HepG2 (cell line): ENCODE measurements at regions not wholly inside any gene's neighbourhood (a gene's known extent, or its start where the extent isn't known, plus 50 kb on each side); places are given as distances from the start of the nearest gene placed in this dataset.

Experiments used
- ATAC-seq: fragments of 200-7000 bp; cut with Tn5 transposase; 3 replicates; pipeline ENCODE4 v1.9.1; 2020; ENCODE audit warnings: mild to moderate bottlenecking, moderate library complexity
- BruUV-seq: library from RNA; stranded (reverse); fragments of 400-500 nt; replicated peaks from 2 replicates; lab custom pipeline; 2021; lab: Mats Ljungman, UMichigan
- CTCF ChIA-PET: fragments of 300-600 bp; formaldehyde crosslinking; extraction: SDS; loops from one replicate; lab custom pipeline; 2021; ENCODE audit warnings: low total read pairs, inconsistent platforms, low intra/inter-chr PET ratio; lab: Yijun Ruan, JAX
- POLR2A ChIA-PET: fragments of 350-600 bp; sonication (Branson Sonifier 250); formaldehyde crosslinking; loops from one replicate; lab custom pipeline; 2020; ENCODE audit warnings: antibody characterized with exemption, inconsistent platforms; lab: Yijun Ruan, JAX
- DNase-seq: peaks from one replicate; pipeline ENCODE4 v3.0.0-alpha.2; 2015; ENCODE audit warnings: low spot score
- FAIRE-seq: peaks from 3 replicates; lab custom pipeline; 2011; peaks lifted over from hg19 to GRCh38; lab: Jason Lieb, UNC
- H2AFZ ChIP-seq: one replicate; pipeline ENCODE4 v1.6.1; 2011; ENCODE audit warnings: low read length, inconsistent platforms
- H3K27ac ChIP-seq: fragments of 300-600 bp; 3 replicates; pipeline ENCODE4 v1.8.0; 2011; ENCODE audit warnings: mixed run types, mild to moderate bottlenecking, mixed read lengths, low read length, inconsistent platforms; ENCODE audit not compliant: insufficient read depth; ENCODE audit errors: extremely low read length
- H3K27me3 ChIP-seq, 2 experiments: fragments of 200-600 bp in 1 of 2; 2 replicates in 1 of 2; 3 replicates in 1 of 2; pipeline versions ENCODE4 v1.6.0 to v1.8.0; 2011; ENCODE audit warnings: low read length in 2 of 2, mild to moderate bottlenecking in 2 of 2, moderate library complexity in 2 of 2, inconsistent platforms in 1 of 2; ENCODE audit not compliant: insufficient read depth in 2 of 2, control insufficient read depth in 1 of 2
- H3K36me3 ChIP-seq, 2 experiments: fragments of 200-600 bp in 1 of 2; replicated peaks in 1 of 2; 2 replicates in 1 of 2; 3 replicates in 1 of 2; pipeline versions ENCODE4 v1.5.1 to v1.8.0; 2011; ENCODE audit warnings: low read length in 2 of 2, inconsistent platforms in 1 of 2; ENCODE audit not compliant: insufficient read depth in 2 of 2, control insufficient read depth in 1 of 2
- H3K4me1 ChIP-seq: 2 replicates; pipeline ENCODE4 v1.5.1; 2012; ENCODE audit warnings: low read length, inconsistent platforms; ENCODE audit not compliant: insufficient read depth
- H3K4me2 ChIP-seq: 2 replicates; pipeline ENCODE4 v1.6.0; 2011; ENCODE audit warnings: low read depth, low read length, inconsistent platforms
- H3K4me3 ChIP-seq, 3 experiments: fragments of 200-600 bp in 1 of 3; sonication (generic), shearing (Covaris generic) in 1 of 3; replicated peaks in 1 of 3; 2 replicates each; pipeline ENCODE4 v1.5.1; 2011 to 2016; ENCODE audit warnings: low read length in 3 of 3, inconsistent platforms in 2 of 3, low read depth in 2 of 3, mild to moderate bottlenecking in 2 of 3, control low read depth in 1 of 3, mixed read lengths in 1 of 3; ENCODE audit not compliant: insufficient read depth in 1 of 3
- H3K79me2 ChIP-seq: one replicate; pipeline ENCODE4 v1.6.1; 2011; ENCODE audit warnings: low read length, inconsistent platforms; ENCODE audit not compliant: insufficient read depth
- H3K9ac ChIP-seq: 2 replicates; pipeline ENCODE4 v1.6.0; 2011; ENCODE audit warnings: mild to moderate bottlenecking, low read depth, low read length, inconsistent platforms; ENCODE audit not compliant: insufficient read depth
- H3K9me3 ChIP-seq: 2 replicates; pipeline ENCODE4 v1.5.1; 2012; ENCODE audit warnings: mild to moderate bottlenecking, low read length
- H4K20me1 ChIP-seq: 2 replicates; pipeline ENCODE4 v1.6.0; 2011; ENCODE audit warnings: inconsistent platforms, mild to moderate bottlenecking, low read length, moderate library complexity; ENCODE audit not compliant: insufficient read depth
- GABPB1 ChIP-seq: IDR thresholded peaks from 2 replicates; pipeline ENCODE4 v1.6.1; 2016; ENCODE audit warnings: mild to moderate bottlenecking, missing genetic modification reagents, moderate library complexity, missing compliant biosample characterization
- JUN ChIP-seq: sonication (generic); formaldehyde crosslinking; IDR thresholded peaks from 2 replicates; pipeline ENCODE4 v1.4.0; 2020; ENCODE audit warnings: mild to moderate bottlenecking, missing genetic modification reagents
- MTF1 ChIP-seq: sonication (generic); formaldehyde crosslinking; IDR thresholded peaks from 2 replicates; pipeline ENCODE4 v1.5.0; 2020; ENCODE audit warnings: missing genetic modification reagents
- MXD4 ChIP-seq: IDR thresholded peaks from 2 replicates; pipeline ENCODE4 v1.6.1; 2016; ENCODE audit warnings: mild to moderate bottlenecking, missing biosample characterization, missing genetic modification reagents
- NFKBIZ ChIP-seq: IDR thresholded peaks from 2 replicates; pipeline ENCODE4 v1.6.1; 2018; ENCODE audit warnings: missing genetic modification reagents, missing compliant biosample characterization
- STAT6 ChIP-seq: sonication (generic); formaldehyde crosslinking; IDR thresholded peaks from 2 replicates; pipeline ENCODE4 v1.4.0; 2020; ENCODE audit warnings: missing genetic modification reagents, mild to moderate bottlenecking, borderline replicate concordance
- XBP1 ChIP-seq: sonication (generic); formaldehyde crosslinking; IDR thresholded peaks from 2 replicates; pipeline ENCODE4 v1.5.0; 2020; ENCODE audit warnings: missing genetic modification reagents
- ZNF7 ChIP-seq: IDR thresholded peaks from 2 replicates; pipeline ENCODE4 v1.6.1; 2016; ENCODE audit warnings: missing biosample characterization, missing genetic modification reagents
- ZNF781 ChIP-seq: sonication (generic); formaldehyde crosslinking; IDR thresholded peaks from 2 replicates; pipeline ENCODE4 v1.5.1; 2020; ENCODE audit warnings: borderline replicate concordance, mild to moderate bottlenecking, missing genetic modification reagents; ENCODE audit errors: not compliant biosample characterization
- ZSCAN22 ChIP-seq: sonication (generic); formaldehyde crosslinking; IDR thresholded peaks from 2 replicates; pipeline ENCODE4 v1.4.0; 2020; ENCODE audit warnings: mild to moderate bottlenecking, missing genetic modification reagents
- WGBS: methylation state at CpG from one replicate; pipeline ENCODE4 v1.1.6; 2017; ENCODE audit warnings: low lambda C conversion rate; 5-methylcytosine and 5-hydroxymethylcytosine counted together
- in situ Hi-C: cut with HindIII; loops from 2 replicates; pipeline ENCODE4 v1.10.0; 2017; ENCODE audit warnings: low pct_unique_long_range_greater_than_20kb; ENCODE audit not compliant: extremely low pct_ligation_motif_present
- intact Hi-C: fragments of 100-400 bp; cut with micrococcal nuclease; formaldehyde crosslinking; loops from one replicate; pipeline ENCODE4 v1.10.0; 2022; ENCODE audit not compliant: unreplicated experiment
- TF ChIP-seq, protein P1 (sequence below): fragments of 450-650 bp; IDR thresholded peaks from 2 replicates; pipeline ENCODE4 v1.6.1; 2017; ENCODE audit warnings: mild to moderate bottlenecking
- TF ChIP-seq, protein P2 (sequence below): sonication (generic); formaldehyde crosslinking; IDR thresholded peaks from 2 replicates; pipeline ENCODE4 v1.4.0; 2020; ENCODE audit warnings: missing genetic modification reagents

- WGBS: 30% methylated on average over 9 of the region's 9 CpGs
- Histone ChIP-seq H3K9me3 (no peaks in the 10 kb centered on the region), H3K27me3 (no peaks in the 10 kb centered on the region), H3K9ac (no peak overlapping the region), H2AFZ (no peak overlapping the region), H3K4me3 (no peak overlapping the region), H4K20me1 (no peaks in the 10 kb centered on the region), H3K27ac (no peak overlapping the region), H3K36me3 (no peaks in the 10 kb centered on the region), H3K79me2 (no peaks in the 10 kb centered on the region), H3K4me2 (peak overlapping the region; percentile 36)
- POLR2A ChIA-PET: no interaction called here
- DNase-seq (no peak), ATAC-seq (no peak), FAIRE-seq (no peak)
- CTCF ChIA-PET: no interaction called here
- no peak for TF ChIP-seq ZNF781 (CRISPR knock-in tag)
- TF ChIP-seq, protein P1, sequence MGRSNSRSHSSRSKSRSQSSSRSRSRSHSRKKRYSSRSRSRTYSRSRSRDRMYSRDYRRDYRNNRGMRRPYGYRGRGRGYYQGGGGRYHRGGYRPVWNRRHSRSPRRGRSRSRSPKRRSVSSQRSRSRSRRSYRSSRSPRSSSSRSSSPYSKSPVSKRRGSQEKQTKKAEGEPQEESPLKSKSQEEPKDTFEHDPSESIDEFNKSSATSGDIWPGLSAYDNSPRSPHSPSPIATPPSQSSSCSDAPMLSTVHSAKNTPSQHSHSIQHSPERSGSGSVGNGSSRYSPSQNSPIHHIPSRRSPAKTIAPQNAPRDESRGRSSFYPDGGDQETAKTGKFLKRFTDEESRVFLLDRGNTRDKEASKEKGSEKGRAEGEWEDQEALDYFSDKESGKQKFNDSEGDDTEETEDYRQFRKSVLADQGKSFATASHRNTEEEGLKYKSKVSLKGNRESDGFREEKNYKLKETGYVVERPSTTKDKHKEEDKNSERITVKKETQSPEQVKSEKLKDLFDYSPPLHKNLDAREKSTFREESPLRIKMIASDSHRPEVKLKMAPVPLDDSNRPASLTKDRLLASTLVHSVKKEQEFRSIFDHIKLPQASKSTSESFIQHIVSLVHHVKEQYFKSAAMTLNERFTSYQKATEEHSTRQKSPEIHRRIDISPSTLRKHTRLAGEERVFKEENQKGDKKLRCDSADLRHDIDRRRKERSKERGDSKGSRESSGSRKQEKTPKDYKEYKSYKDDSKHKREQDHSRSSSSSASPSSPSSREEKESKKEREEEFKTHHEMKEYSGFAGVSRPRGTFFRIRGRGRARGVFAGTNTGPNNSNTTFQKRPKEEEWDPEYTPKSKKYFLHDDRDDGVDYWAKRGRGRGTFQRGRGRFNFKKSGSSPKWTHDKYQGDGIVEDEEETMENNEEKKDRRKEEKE: no peak
- TF ChIP-seq MXD4 (CRISPR knock-in tag): no peak
- TF ChIP-seq MTF1: no peak
- TF ChIP-seq, protein P2, sequence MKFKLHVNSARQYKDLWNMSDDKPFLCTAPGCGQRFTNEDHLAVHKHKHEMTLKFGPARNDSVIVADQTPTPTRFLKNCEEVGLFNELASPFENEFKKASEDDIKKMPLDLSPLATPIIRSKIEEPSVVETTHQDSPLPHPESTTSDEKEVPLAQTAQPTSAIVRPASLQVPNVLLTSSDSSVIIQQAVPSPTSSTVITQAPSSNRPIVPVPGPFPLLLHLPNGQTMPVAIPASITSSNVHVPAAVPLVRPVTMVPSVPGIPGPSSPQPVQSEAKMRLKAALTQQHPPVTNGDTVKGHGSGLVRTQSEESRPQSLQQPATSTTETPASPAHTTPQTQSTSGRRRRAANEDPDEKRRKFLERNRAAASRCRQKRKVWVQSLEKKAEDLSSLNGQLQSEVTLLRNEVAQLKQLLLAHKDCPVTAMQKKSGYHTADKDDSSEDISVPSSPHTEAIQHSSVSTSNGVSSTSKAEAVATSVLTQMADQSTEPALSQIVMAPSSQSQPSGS (CRISPR knock-in tag): no peak
- TF ChIP-seq XBP1 (CRISPR knock-in tag): no peak
- TF ChIP-seq ZNF7 (CRISPR knock-in tag): no peak
- TF ChIP-seq STAT6: no peak
- no peak for TF ChIP-seq JUN (CRISPR knock-in tag)
- no peak for TF ChIP-seq GABPB1 (CRISPR knock-in tag)
- TF ChIP-seq NFKBIZ (CRISPR knock-in tag): no peak
- no peak for TF ChIP-seq ZSCAN22 (CRISPR knock-in tag)
- TF ChIP-seq, all 625 proteins: peak for 0
- in situ Hi-C loops (no loop called here), intact Hi-C loops (no loop called here)
- no TSS peak for BruUV-seq
- H3K4me1 ChIP-seq: peaks cover 36% of the 10 kb centered on the region
Observed at GRCh38 chr17:13362341-13363122, 239.2 kb downstream of the HS3ST3A1 start.
